ENCODE measurements at regions not wholly inside any gene's neighbourhood (a gene's known extent, or its start where the extent isn't known, plus 50 kb on each side); places are given as distances from the start of the nearest gene placed in this dataset.

GRCh38 chr18:51442012-51442411, 244.5 kb upstream of the MEX3C start:
- TF ChIP-seq CTCF (IDR thresholded peaks at IDR 0.05; ENCODE audit: low read depth, low read length) (no peak), EZH2phosphoT487 (IDR thresholded peaks at IDR 0.05; ENCODE audit: low read depth) (no peak)
